ENCODE measurements at regions not wholly inside any gene's neighbourhood (a gene's known extent, or its start where the extent isn't known, plus 50 kb on each side); places are given as distances from the start of the nearest gene placed in this dataset.

DNA sequence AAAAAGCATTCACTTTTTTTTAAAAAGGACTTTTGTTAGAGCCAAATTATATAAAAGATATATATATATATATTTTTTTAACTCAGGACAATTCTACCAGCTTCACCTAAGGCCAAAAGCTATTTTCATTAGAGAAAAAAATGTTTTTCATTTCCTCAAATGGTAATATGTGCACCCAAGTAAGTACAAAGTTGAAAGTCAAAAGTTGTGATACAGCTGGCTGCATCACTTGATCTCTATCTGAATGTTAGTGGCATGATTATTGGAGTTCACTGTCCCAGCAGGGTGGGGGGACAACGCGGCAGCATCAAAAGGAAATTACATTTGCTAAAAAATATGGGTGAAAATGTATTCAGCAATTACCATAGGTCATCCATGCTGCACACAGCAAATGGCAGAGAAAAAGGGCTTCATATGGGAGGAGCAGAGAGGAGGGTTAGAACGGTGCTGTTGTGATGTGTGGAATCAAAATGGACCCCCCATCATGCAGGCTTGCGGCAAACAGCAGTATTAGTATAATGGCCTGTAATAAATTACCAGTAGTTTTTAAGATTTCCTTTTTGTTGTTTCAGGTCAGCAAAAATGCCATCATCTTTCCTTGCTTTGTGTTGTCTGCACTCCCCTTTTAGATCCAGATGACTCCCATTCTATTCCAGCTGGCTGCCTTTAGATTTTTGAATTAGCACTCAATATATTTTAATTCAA, 253.7 kb downstream of the MAT2B start:
- Histone ChIP-seq H3K4me3 (ENCODE audit: low read length) (no peak overlapping the region), H3K27me3 (ENCODE audit: insufficient read depth, low read depth, low read length) (no peaks in the 10 kb centered on the region), H3K36me3 (ENCODE audit: insufficient read depth, low read length) (no peaks in the 10 kb centered on the region), H3K9ac (ENCODE audit: low read length) (no peak overlapping the region), H3F3A (ENCODE audit: insufficient read depth, low read length, poor library complexity, severe bottlenecking) (no peaks in the 10 kb centered on the region), H4K20me1 (ENCODE audit: insufficient read depth) (no peaks in the 10 kb centered on the region), H2AFZ (ENCODE audit: low read depth, low read length) (no peak overlapping the region), H3K27ac (ENCODE audit: low read length) (no peak overlapping the region), H3K9me2 (ENCODE audit: insufficient read depth, low read length) (no peaks in the 10 kb centered on the region), H3K79me2 (replicated peaks; ENCODE audit: insufficient read depth, low read length) (no peaks in the 10 kb centered on the region), H3K4me2 (ENCODE audit: low read length) (no peak overlapping the region), H3K9me3 (ENCODE audit: low read length) (no peaks in the 10 kb centered on the region)
- no peak for TF ChIP-seq EZH2 (IDR thresholded peaks at IDR 0.05; ENCODE audit: borderline replicate concordance, insufficient read depth, low read length, poor library complexity, severe bottlenecking)
- no peak for TF ChIP-seq MXI1 (conservative IDR thresholded peaks at IDR 0.05; ENCODE audit: poor library complexity, severe bottlenecking)
- no peak for TF ChIP-seq TAF1 (IDR thresholded peaks at IDR 0.05; ENCODE audit: low read depth)
- no peak for TF ChIP-seq EP300 (conservative IDR thresholded peaks at IDR 0.05; ENCODE audit: poor library complexity, severe bottlenecking)
- TF ChIP-seq RAD21 (conservative IDR thresholded peaks at IDR 0.05): no peak
- TF ChIP-seq, protein P1, sequence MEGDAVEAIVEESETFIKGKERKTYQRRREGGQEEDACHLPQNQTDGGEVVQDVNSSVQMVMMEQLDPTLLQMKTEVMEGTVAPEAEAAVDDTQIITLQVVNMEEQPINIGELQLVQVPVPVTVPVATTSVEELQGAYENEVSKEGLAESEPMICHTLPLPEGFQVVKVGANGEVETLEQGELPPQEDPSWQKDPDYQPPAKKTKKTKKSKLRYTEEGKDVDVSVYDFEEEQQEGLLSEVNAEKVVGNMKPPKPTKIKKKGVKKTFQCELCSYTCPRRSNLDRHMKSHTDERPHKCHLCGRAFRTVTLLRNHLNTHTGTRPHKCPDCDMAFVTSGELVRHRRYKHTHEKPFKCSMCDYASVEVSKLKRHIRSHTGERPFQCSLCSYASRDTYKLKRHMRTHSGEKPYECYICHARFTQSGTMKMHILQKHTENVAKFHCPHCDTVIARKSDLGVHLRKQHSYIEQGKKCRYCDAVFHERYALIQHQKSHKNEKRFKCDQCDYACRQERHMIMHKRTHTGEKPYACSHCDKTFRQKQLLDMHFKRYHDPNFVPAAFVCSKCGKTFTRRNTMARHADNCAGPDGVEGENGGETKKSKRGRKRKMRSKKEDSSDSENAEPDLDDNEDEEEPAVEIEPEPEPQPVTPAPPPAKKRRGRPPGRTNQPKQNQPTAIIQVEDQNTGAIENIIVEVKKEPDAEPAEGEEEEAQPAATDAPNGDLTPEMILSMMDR (IDR thresholded peaks at IDR 0.05; ENCODE audit: poor library complexity, severe bottlenecking): no peak
- TF ChIP-seq, protein P2, sequence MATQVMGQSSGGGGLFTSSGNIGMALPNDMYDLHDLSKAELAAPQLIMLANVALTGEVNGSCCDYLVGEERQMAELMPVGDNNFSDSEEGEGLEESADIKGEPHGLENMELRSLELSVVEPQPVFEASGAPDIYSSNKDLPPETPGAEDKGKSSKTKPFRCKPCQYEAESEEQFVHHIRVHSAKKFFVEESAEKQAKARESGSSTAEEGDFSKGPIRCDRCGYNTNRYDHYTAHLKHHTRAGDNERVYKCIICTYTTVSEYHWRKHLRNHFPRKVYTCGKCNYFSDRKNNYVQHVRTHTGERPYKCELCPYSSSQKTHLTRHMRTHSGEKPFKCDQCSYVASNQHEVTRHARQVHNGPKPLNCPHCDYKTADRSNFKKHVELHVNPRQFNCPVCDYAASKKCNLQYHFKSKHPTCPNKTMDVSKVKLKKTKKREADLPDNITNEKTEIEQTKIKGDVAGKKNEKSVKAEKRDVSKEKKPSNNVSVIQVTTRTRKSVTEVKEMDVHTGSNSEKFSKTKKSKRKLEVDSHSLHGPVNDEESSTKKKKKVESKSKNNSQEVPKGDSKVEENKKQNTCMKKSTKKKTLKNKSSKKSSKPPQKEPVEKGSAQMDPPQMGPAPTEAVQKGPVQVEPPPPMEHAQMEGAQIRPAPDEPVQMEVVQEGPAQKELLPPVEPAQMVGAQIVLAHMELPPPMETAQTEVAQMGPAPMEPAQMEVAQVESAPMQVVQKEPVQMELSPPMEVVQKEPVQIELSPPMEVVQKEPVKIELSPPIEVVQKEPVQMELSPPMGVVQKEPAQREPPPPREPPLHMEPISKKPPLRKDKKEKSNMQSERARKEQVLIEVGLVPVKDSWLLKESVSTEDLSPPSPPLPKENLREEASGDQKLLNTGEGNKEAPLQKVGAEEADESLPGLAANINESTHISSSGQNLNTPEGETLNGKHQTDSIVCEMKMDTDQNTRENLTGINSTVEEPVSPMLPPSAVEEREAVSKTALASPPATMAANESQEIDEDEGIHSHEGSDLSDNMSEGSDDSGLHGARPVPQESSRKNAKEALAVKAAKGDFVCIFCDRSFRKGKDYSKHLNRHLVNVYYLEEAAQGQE (IDR thresholded peaks at IDR 0.05; ENCODE audit: borderline replicate concordance): no peak
- no peak for TF ChIP-seq POLR2AphosphoS5 (IDR thresholded peaks at IDR 0.05)
- TF ChIP-seq SMC3 (conservative IDR thresholded peaks at IDR 0.05; ENCODE audit: poor library complexity): no peak

DNA sequence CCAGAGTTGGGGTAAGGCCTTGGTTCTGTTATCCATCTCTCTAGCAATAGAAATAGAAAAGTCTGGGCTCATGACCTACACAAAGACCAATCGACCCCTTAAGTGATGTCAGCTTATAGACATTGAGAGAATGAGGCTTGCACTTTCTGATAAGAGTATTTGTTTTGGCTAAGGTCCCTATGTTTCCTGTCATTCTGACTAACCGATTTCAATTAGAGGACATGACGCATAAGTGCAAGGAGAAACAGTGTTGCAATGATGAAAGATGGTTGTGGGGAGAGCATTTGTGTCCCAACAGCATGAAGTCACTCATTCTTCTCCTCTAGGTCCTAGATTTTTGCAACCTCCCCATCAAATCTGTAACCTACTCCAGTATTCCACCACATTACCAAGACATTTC, 255.1 kb downstream of the MAT2B start:
- Histone ChIP-seq H2AFZ (ENCODE audit: low read depth, low read length) (no peak overlapping the region), H3K4me3 (ENCODE audit: low read length) (no peak overlapping the region), H3K9me3 (ENCODE audit: low read length) (no peaks in the 10 kb centered on the region), H3K9ac (ENCODE audit: low read length) (no peak overlapping the region), H3K9me2 (ENCODE audit: insufficient read depth, low read length) (no peaks in the 10 kb centered on the region), H3K4me2 (ENCODE audit: low read length) (no peak overlapping the region), H3K79me2 (replicated peaks; ENCODE audit: insufficient read depth, low read length) (no peaks in the 10 kb centered on the region), H3K27ac (ENCODE audit: low read length) (no peak overlapping the region), H3K36me3 (ENCODE audit: insufficient read depth, low read length) (no peaks in the 10 kb centered on the region), H4K20me1 (ENCODE audit: insufficient read depth) (no peaks in the 10 kb centered on the region), H3K27me3 (ENCODE audit: insufficient read depth, low read depth, low read length) (no peaks in the 10 kb centered on the region), H3F3A (ENCODE audit: insufficient read depth, low read length, poor library complexity, severe bottlenecking) (no peaks in the 10 kb centered on the region)
- TF ChIP-seq POLR2AphosphoS5 (IDR thresholded peaks at IDR 0.05) (no peak), RAD21 (conservative IDR thresholded peaks at IDR 0.05) (no peak), SMC3 (conservative IDR thresholded peaks at IDR 0.05; ENCODE audit: poor library complexity) (no peak), EP300 (conservative IDR thresholded peaks at IDR 0.05; ENCODE audit: poor library complexity, severe bottlenecking) (no peak), MXI1 (conservative IDR thresholded peaks at IDR 0.05; ENCODE audit: poor library complexity, severe bottlenecking) (no peak), EZH2 (IDR thresholded peaks at IDR 0.05; ENCODE audit: borderline replicate concordance, insufficient read depth, low read length, poor library complexity, severe bottlenecking) (no peak), TAF1 (IDR thresholded peaks at IDR 0.05; ENCODE audit: low read depth) (no peak)
- TF ChIP-seq, protein P2 (IDR thresholded peaks at IDR 0.05; ENCODE audit: borderline replicate concordance): no peak
- TF ChIP-seq, protein P1 (IDR thresholded peaks at IDR 0.05; ENCODE audit: poor library complexity, severe bottlenecking): no peak
